ENCODE measurements at regions not wholly inside any gene's neighbourhood (a gene's known extent, or its start where the extent isn't known, plus 50 kb on each side); places are given as distances from the start of the nearest gene placed in this dataset.
"Not testable (repeated sequence)": the region's sequence is repeated elsewhere in the genome, so short reads cannot be mapped to it uniquely, and the experiment has no call there.

DNA sequence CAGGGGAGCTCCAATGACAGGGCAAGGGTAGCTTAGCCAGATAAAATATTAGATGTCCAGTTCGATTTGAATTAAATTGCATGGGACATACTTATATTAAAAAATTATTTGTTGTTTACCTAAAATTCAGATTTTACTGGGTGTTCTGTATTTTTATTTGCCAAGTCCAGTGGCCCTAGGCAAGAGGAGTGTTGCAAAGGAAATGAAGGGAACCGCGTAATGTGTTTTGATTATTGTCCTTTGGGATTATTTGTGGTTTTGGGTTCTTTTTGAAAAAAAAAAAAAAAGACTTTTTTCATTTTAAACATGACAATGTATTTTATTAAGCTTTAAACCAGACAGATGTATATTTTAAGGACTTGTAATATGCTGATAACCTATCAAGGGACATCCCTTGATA lies 179.3 kb downstream of the C9orf152 start:
- no peak for DNase-seq

DNA sequence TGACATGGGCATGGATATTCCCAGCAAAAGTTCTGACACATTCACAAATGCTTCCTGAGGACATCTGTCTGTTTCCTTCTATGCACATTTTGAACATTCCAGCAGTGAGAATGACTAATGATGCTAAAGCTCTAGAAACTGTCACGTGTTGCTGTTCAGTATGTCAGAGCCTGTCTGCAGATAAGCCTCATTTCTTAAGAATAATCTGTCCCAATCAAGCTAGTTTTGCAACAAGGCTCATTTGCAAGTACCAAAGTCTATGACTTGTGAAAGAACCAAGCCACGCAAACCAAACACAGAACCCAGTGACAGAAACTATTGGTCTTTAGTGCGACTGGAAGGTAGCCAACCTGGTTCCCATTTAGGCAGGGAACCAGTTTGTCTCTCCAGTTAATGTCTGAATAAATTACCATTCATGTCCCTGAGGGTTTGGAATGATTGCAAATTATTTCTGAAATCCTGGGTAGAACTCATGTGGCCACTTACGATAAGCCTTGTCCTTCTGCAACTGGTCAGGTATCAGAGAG lies 178.5 kb downstream of the C9orf152 start:
- DNase-seq, result peak; percentile 39

DNA sequence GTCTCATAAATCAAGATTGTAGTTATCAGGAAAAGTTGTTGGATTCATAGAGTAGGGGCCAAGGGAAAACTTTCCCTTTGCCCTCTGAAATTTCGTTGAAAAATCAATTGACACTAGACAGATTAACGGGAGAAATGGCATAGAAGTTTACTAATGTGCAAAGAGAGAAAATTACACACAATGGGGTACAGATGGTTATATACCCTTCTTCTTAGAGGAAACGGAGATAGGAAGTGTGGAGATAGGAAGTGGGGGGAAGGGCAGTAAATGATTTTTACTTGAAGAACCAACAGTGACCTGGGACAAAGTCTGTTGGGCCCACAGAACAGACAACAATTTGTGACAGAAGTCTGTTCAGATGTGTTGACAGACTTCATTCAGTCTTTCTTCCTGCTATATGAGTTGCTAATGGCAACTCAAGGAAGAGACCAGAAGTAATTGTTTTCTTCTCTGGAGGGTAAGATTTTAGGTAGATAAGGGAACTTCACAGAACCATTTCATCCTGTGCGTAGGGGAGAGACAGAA lies 177.9 kb downstream of the C9orf152 start:
- DNase-seq, result no peak

DNA sequence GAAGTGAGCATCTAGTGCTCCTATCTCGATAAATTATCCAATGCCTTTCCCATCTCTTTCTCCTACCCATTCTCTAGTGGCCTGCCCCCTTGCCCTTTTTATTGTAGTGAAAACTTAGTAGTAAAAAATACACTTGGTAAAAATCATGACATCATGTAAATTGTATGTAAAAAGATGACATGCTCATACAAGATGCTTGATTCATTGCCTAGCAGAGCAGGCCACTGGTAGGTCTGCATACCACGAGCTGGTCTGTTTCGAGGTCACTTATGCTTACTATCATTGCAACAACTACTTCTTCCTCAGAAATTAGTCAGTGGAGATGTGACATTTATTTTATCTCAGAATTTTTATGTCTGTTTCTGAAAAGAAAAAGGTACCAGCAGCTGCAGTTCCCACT lies 177.3 kb downstream of the C9orf152 start:
- DNase-seq, result no peak

DNA sequence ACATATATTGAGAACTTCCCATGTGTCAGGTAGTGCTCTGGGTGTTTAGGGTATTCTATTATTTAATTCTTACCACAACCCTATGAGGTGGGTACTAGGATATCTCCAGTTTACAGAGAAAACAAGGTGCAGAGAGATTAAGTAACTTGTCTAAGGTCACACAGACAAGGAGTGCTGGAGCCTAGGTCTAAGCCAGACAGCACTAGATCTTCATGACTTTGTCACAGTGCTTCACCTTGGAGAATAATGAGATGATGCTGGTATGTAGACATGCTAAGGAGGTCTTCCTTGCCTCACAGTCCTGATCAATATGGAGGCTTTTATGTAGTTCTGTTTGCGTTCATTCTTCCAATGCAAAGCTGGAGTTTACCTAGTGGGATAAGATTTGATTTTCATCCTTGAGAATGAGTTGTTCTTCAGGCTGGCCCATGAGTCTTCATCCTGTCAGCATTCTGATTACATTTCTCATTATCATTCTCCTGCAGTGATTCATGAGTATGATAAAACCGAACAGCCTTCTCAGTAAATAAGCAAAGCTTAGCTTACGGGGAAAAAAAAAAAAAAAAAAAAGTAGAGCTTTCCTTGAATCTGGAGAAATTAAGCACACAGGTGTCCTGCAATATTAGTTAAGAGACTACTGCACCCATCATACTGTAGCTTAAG lies 176.3 kb downstream of the C9orf152 start:
- DNase-seq, result no peak

DNA sequence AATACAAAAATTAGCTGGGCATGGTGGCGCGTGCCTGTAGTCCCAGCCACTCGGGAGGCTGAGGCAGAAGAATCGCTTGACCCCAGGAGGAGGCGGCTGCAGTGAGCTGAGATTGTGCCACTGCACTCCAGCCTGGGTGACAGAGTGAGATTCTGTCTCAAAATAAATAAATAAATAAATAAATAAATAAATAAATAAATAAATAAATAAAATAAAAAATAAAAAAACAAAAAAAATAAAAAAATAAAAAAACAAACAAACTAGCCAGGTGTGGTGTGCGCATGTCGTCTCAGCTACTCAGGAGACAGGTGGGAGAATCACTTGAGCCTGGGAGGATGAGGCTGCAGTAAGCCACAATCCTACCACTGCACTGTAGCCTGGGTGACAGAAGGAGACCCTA lies 175.4 kb downstream of the C9orf152 start:
- DNase-seq, result not testable (repeated sequence)

DNA sequence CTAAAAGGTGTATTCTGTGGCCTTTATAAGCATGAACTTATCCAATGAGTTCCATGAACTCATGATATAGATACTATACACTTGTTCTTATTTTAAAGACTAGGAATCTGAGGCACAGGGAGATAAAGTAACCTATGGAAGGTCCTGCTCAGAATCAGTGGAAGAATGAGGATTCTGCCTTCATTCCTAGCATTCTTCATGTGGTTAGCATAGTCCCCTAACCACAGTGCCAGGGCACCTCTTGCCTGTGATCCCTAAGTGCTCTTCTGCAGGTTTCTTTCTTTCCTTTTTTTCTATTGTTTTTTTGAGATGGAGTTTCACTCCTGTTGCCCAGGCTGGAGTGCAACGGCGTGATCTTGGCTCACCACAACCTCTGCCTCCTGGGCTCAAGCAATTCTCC lies 174.1 kb downstream of the C9orf152 start:
- no peak for DNase-seq

DNA sequence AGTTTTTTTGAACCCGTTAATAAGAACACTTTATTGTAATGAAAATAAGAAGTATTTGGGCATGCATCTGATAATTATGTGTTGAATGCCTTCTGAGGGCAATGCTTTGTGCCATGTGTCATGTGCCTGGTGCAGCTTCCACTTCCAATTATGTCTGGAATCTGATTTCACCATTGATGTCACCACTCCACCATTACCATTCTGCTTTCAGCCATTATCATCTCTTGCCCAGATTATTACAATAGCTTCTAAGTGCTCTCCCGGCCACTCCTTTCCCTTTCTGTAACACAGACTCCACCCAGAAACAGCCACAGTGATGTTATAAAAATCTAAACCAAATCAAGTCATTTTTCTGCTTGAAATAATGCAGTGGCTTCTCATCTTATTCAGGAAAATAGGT lies 171.7 kb downstream of the C9orf152 start:
- DNase-seq, result peak; percentile 38

DNA sequence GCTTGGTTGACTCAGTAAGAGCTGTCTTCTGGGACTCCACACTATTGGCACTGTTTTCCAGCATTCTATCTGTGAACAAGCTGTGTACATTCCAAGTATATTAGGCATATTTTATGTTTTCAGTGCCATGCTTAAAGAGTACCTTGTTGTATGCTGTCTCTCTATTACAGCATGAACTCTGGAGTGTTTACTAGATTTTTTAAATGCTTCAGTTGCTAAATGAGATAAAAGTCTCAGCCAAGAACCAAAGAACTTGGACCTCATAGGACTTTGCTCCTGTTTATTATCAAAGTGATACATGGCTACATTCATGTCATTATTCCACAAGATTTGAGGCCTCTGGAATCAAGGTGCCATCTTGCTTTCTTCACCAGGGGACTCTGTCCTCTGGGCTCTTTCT lies 167.2 kb downstream of the C9orf152 start:
- no peak for DNase-seq

DNA sequence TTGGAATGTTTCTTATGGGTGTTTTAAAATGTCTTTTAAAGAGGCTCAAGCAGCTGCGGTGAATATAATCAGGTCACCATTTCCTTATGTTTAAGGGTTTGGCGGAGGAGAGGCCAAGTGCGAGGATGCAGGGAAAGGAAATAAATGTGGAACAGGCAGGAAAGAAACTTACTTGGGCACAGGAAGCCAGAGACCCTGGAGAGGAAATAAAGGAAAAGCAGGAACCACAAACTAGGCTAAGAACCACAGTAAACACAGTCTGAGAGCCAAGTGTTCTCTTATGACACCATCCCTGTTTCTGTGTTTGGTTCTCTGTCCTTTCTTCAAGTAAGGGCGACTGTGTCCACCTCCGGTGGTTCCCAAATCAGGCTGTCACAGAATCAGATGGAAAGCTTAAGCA lies 166.5 kb downstream of the C9orf152 start:
- no peak for DNase-seq

DNA sequence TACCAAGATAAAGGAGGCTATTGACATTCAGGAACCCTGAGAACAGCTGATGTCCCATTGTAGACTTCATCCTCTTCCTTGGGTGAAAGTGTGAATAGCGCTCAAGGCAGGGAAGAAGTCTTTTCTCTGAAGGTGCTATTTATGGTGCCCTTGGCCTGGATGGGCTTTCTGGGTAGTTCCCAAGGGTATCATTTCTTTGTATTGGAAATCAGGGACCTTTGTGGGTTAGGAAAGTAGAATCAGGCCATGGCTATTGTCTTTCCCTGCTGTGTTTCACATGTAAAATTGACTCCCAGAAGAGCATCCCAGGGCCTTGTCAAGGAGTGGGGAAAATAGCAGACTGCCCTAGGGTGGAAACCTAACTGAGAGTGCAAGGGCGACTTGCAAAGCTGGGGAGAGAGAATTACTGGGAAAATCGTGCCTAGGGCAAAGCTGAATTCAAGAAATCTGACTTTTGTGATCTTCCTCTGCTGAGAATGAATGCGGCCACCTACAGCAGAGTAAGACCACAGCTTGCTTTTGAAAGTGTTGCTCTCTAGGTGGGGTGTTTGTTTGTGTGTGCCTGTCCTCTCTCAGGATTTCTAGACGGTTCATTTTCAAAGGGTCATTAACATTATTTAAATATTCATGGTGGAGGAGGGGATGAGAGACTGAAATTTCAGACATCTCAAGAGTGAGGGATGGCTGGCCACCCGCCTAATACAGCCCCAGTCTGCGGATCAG lies 160.6 kb downstream of the C9orf152 start:
- DNase-seq, result peak; percentile 57

DNA sequence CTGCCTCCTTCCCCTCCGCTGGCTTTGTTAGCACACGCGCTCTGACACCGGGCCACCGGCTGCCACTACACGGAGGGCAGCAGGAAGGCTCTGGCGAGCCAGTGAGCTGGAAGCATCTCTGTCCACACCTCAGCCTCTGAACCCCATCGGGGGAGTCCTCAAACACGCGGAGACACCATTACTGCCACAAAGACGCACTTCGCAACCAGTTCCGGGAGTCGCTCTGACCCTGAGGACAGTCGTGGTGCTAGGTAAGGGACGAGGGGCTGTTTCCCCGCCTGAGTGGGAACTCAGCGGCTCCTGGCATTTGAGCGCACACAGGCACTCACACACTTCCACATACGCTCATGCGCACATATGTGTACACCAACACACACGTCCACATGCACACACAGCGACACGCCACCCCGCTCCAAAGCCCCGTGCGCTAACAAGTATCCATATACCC lies 160.0 kb downstream of the C9orf152 start:
- peak; percentile 85 for DNase-seq

DNA sequence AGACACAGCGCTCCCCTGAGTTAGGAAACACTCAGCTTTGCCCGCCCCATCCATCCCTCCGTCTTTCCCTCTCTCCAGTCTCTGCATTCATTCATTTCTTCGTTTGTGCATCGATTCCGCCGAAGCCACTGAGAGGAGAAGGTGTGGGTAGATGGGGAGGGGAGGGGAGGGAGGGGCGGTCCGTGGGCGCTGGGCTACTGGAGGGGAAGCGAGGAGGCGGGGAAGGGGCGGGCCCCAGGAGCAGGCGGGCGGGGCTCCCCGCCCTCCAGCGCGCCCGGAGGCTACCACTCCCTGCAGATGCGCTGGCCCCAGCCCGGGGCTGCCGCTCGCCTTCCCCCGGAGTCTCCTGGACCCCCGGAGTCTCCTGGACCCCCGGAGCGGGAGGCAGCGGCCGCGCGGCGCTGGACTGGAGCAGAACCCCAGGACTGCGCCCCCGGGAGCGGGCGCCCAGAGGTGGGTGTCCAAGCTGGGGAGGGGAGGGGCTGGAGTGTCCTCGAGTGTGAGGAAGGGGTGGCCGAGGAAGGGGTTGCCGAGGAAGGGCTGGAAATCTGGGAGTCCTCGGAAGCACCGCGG lies 159.5 kb downstream of the C9orf152 start:
- DNase-seq, result peak; percentile 96

DNA sequence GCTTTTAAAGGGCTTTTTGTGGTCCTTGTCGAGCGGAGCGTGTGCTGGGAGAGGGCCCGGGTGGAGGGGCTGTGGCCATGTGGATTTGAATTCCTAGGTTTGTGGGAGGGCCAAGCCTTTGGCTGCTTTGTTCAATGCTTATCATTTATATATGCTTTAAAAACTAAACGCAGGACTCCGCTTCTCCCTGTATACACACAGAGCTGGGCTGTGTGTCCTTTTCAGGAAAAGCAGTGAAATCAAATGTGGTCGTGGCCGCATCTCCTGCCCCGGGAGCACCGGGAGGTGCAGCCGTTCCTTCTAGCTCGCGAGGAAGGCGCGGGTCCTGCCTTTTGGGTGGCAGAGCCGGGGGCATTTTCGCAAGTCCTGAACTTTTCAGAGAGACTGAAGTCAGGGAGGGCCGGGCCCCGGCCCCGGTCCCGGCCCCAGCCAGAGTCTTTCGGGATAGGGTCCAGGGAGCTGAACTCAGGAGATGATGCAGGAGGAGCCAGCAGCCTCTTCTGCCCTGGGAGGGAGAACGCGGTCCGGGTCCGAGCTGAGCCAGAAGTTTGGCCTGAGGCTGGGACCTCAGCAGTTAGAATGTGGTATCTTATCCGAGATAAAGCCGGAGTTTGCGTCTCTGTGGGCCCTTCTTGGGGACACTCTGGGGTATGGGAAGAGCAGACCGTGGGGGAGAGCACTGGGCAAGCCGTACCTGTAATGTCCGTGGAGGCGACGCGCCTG lies 158.8 kb downstream of the C9orf152 start:
- DNase-seq, result peak; percentile 84

DNA sequence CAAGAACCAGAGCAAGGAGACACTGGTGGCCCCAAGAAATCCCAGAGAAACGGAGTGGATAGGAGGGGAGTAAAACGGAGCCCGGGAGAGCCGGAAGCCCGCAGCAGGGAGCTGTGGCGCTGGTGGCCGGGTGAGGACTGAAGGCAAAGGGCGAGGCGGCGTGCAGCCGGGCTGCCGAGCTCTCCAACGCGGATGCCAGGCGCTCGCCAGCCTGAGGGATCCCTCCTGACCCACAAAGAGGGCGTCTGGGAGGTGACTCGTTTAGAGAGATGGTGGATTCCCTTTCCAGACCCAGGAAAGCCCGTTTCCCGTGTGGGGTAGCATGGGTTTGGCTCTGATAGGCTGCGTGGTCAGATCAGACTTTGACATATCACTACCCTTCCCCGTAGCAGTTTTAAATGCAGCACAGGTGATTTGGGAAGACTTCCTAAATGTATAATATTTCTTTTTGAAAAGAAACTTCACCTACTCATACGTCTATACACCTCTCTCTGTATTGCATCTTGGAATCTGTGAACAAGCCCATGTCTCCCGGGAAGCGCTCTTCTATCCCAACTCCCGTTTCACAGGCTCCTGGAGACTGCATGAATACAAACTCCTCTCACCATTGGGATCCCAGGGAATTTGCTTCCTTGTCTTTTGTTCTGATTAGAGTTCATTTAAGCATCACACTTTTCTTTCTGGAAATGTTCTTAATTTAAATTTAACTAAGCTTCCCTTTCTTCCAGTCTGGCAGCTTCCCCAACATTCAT lies 158.1 kb downstream of the C9orf152 start:
- DNase-seq, result peak; percentile 80

DNA sequence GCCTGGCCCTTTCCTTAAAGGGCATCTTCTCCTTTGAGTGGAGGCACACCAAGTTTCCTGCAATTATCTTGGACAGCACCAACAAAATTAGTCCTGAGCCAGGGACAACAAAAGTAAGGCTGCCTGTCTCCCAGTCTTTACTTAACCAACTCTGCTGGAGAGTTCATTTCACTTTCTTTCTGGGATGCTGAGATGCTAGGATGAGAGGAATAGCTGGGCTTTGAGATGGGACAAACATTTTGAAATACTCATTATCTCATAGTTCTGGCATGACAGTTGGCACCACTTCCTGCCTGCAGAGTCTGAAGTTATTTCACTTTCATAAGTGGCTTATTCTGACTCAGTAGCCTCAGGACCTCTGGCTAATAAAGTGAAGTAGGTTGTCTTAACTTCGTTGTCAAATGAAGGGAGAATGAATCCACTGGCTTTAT lies 157.0 kb downstream of the C9orf152 start:
- peak; percentile 17 for DNase-seq

DNA sequence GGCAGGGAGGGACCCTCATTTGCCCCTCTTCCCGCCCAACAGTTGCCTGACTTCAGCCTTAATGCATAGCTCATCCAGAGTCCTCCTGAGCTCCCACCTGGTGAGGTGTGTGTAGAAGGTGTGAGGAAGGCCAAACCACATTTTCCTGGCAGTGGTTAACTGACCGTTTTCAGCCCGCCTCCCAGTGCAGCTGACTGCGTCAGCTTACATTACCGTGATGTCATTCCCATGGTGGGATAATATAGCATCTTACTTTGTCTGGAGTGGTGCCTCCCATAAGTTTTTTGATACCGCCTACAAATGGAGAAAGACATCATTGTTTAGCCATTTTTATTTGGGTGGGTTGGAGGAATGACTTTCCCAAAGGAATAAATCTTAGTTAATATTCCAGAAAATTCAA lies 151.9 kb downstream of the C9orf152 start:
- peak; percentile 21 for DNase-seq

DNA sequence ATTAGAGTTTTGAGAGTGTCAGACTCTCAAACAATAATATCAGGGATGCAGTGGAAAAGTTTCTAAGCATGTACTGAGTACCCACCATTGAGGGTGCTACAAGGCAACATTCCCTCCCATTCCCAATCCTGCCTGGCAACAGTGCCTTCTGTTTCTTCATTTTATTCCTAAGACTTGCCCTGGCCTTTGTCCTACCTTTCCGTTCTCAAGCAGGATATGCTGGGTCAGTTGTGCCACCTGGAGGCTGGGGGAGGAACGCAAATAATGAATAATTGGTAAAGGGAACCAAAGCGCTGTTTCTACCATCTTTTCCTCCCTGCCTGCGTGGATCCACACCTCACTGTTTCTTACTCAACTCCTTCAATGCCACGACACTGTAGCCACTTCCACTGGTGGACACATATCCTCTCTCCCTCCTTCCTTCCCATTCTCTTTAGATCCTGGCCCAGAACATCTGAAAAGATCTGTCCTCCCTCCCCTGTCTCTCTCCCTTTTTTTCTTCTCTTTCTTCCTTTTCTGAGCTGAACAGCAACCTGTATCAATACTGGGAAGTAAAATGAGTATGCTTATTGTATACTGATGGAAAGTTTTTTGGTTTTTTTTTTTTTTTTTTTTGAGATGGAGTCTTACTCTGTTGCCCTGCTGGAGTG lies 149.5 kb downstream of the C9orf152 start:
- DNase-seq, result peak; percentile 93

DNA sequence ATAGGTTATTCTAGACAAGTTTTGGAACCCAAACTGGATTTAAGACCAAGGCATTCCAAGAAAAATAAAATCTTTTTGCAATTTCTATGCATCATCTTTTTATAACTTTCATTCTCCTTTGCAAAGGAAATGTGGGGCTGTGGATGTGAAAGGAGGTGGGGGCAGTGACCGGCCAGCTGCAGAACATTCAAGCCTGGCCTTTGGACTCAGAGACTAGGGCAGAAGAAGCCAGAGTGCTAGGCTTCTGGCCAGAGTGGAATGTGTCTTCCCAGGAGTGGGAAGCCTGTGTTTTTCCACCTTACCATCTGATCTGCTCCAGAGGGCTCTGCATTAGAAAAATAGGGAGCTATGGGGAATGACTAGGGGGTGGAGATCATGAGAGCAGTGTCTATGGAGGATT lies 148.5 kb downstream of the C9orf152 start:
- no peak for DNase-seq

DNA sequence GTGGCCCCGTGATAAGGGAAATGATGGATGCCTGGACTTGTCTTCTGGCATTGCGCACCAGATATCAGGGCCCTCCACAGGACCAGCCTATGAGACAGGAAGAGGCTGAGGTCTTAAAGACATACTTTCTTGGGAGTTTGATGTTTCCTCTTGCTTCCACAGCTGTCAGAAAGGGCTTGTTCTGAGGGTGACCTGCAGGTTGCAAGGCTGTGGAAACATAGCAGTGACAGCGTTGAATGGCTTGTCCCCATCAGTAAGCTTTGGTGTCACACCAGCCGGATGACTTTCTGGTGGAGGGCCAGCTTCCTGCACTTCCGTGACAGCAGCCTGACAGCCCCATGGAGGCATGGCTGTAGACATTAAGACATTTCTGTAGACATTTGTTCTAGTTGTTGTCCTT lies 143.2 kb downstream of the C9orf152 start:
- no peak for DNase-seq

DNA sequence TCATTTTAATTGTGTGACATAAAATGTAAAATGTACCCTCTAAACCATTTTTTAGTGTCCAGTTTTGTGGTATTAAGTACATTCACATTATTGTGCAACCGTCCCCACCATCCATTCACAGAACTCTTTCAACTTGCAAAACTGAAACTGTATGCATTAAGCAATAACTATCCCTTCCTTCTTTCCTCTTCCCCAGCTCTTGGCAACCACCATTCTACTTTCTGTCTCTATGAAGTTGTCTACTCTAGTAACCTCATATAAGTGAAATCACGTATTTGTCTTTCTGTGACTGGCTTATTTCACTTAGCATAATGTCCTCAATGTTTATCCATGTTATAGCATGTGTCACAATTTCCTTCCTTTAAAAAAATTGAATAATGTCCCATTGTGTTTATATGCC lies 142.4 kb downstream of the C9orf152 start:
- no peak for DNase-seq
